Fibroblast of lung (primary cell): ENCODE measurements at regions not wholly inside any gene's neighbourhood (a gene's known extent, or its start where the extent isn't known, plus 50 kb on each side); places are given as distances from the start of the nearest gene placed in this dataset.

Source experiments
- EZH2 ChIP-seq: IDR thresholded peaks from 2 replicates; pipeline ENCODE4 v1.5.1; 2012; ENCODE audit warnings: low read length, control low read depth, mild to moderate bottlenecking; ENCODE audit errors: missing control alignments
- TF ChIP-seq, protein P1 (sequence below), 2 donors: IDR thresholded peaks in 1 of 2; conservative IDR thresholded peaks in 1 of 2; 1 replicate in 1 of 2; 2 replicates in 1 of 2; pipeline ENCODE4 v1.5.1; 2011 to 2012; ENCODE audit warnings: low read length in 2 of 2, control low read depth in 1 of 2, inconsistent platforms in 1 of 2, low read depth in 1 of 2, mild to moderate bottlenecking in 1 of 2

DNA sequence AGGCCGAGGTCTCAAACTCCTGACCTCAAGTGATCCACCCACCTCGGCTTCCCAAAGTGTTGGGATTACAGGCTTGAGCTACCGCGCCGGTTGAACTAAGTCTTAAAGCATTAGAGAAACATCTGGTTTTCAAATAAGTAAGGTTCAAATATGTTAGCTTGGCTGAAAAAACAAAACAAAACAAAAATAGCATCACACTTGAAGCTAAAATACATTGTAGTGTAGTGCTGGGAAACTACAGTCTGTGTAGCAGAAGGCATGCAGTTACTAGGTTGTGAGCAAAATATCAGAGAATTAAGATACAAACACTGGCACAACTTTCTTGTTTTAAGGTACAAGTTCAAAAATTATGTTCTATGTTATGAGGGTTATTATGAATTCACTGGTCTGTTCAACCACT lies 224.8 kb upstream of the CHORDC1 start:
- no peak for TF ChIP-seq EZH2
- TF ChIP-seq, protein P1, sequence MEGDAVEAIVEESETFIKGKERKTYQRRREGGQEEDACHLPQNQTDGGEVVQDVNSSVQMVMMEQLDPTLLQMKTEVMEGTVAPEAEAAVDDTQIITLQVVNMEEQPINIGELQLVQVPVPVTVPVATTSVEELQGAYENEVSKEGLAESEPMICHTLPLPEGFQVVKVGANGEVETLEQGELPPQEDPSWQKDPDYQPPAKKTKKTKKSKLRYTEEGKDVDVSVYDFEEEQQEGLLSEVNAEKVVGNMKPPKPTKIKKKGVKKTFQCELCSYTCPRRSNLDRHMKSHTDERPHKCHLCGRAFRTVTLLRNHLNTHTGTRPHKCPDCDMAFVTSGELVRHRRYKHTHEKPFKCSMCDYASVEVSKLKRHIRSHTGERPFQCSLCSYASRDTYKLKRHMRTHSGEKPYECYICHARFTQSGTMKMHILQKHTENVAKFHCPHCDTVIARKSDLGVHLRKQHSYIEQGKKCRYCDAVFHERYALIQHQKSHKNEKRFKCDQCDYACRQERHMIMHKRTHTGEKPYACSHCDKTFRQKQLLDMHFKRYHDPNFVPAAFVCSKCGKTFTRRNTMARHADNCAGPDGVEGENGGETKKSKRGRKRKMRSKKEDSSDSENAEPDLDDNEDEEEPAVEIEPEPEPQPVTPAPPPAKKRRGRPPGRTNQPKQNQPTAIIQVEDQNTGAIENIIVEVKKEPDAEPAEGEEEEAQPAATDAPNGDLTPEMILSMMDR (conservative IDR thresholded peaks at IDR 0.05 in 1 of 2, IDR thresholded peaks at IDR 0.05 in 1 of 2; ENCODE audit: low read depth in 1 of 2, low read length in 2 of 2) = no peak
